GM12878 (cell line): ENCODE measurements at regions not wholly inside any gene's neighbourhood (a gene's known extent, or its start where the extent isn't known, plus 50 kb on each side); places are given as distances from the start of the nearest gene placed in this dataset.

Experiments
- ATAC-seq: fragments of 200-7000 bp; cut with Tn5 transposase; 3 replicates; pipeline ENCODE4 v1.9.1; 2020; ENCODE audit warnings: mild to moderate bottlenecking, moderate library complexity
- BruUV-seq: library from RNA; stranded (reverse); fragments of 400-500 nt; replicated peaks from 2 replicates; lab custom pipeline; 2021; lab: Mats Ljungman, UMichigan
- CTCF ChIA-PET: fragments of 300-600 bp; sonication (Branson Sonifier 250); formaldehyde crosslinking; extraction: SDS; loops from one replicate; lab custom pipeline; 2021; ENCODE audit warnings: inconsistent platforms; lab: Yijun Ruan, JAX
- POLR2A ChIA-PET: fragments of 350-600 bp; formaldehyde crosslinking; extraction: SDS; loops from one replicate; lab custom pipeline; 2021; ENCODE audit warnings: inconsistent platforms; lab: Charles Lee
- RAD21 ChIA-PET: fragments of 300-600 bp; sonication (Branson Sonifier 250); formaldehyde crosslinking; loops from one replicate; lab custom pipeline; 2023; ENCODE audit warnings: antibody characterized with exemption; ENCODE audit not compliant: unreplicated experiment; lab: Charles Lee
- SMC1A ChIA-PET: fragments of 300-600 bp; sonication (Branson Sonifier 250); formaldehyde crosslinking; loops from one replicate; lab custom pipeline; 2023; ENCODE audit not compliant: unreplicated experiment, uncharacterized antibody; lab: Charles Lee
- DNase-seq: peaks from one replicate; pipeline ENCODE4 v3.0.0-alpha.2; 2011; ENCODE audit warnings: low read depth, low spot score
- FAIRE-seq: peaks from 3 replicates; lab custom pipeline; 2011; peaks lifted over from hg19 to GRCh38; lab: Jason Lieb, UNC
- H2AFZ ChIP-seq: 2 replicates; pipeline ENCODE4 v1.6.0; 2011; ENCODE audit warnings: low read depth, low read length, control low read depth; ENCODE audit not compliant: control insufficient read depth
- H3K27ac ChIP-seq: 2 replicates; pipeline ENCODE4 v1.5.1; 2011; ENCODE audit warnings: control low read depth; ENCODE audit not compliant: control insufficient read depth, insufficient read depth
- H3K27me3 ChIP-seq, 2 experiments: replicated peaks in 1 of 2; 2 replicates each; pipeline versions ENCODE4 v1.6.0 to v1.6.1; 2011; ENCODE audit warnings: low read length in 1 of 2; ENCODE audit not compliant: control insufficient read depth in 2 of 2, insufficient read depth in 2 of 2
- H3K36me3 ChIP-seq, 2 experiments: 2 replicates each; pipeline ENCODE4 v1.5.1; 2011; ENCODE audit warnings: low read length in 1 of 2; ENCODE audit not compliant: control insufficient read depth in 2 of 2, insufficient read depth in 2 of 2
- H3K4me1 ChIP-seq: 2 replicates; pipeline ENCODE4 v1.6.1; 2011; ENCODE audit warnings: mild to moderate bottlenecking, low read length, moderate library complexity, mixed read lengths; ENCODE audit not compliant: control insufficient read depth, insufficient read depth
- H3K4me2 ChIP-seq: 2 replicates; pipeline ENCODE4 v1.6.0; 2011; ENCODE audit warnings: control low read depth; ENCODE audit not compliant: control insufficient read depth, insufficient read depth
- H3K4me3 ChIP-seq: fragments of 200-600 bp; sonication (generic); 2 replicates; pipeline ENCODE4 v1.5.1; 2016
- H3K79me2 ChIP-seq: 2 replicates; pipeline ENCODE4 v1.6.0; 2011; ENCODE audit warnings: low read length; ENCODE audit not compliant: control insufficient read depth, insufficient read depth
- H3K9ac ChIP-seq: 2 replicates; pipeline ENCODE4 v1.8.0; 2011; ENCODE audit warnings: low read length, control low read depth, mixed read lengths; ENCODE audit not compliant: control insufficient read depth, insufficient read depth
- H3K9me3 ChIP-seq: replicated peaks from 3 replicates; pipeline ENCODE4 v1.5.1; 2011; ENCODE audit warnings: mild to moderate bottlenecking, low read length; ENCODE audit not compliant: control insufficient read depth, insufficient read depth
- H4K20me1 ChIP-seq: 2 replicates; pipeline ENCODE4 v1.6.0; 2011; ENCODE audit not compliant: control insufficient read depth, insufficient read depth
- ZNF217 ChIP-seq: fragments of 450-650 bp; IDR thresholded peaks from 2 replicates; pipeline ENCODE4 v1.6.1; 2017; ENCODE audit warnings: antibody characterized with exemption, mild to moderate bottlenecking
- WGBS: methylation state at CpG from one replicate; pipeline ENCODE4 v1.1.6; 2016; ENCODE audit warnings: low lambda C conversion rate; ENCODE audit not compliant: insufficient replicate concordance, insufficient coverage; ENCODE audit errors: missing lambda C conversion rate; 5-methylcytosine and 5-hydroxymethylcytosine counted together
- in situ Hi-C: fragments of 300-500 bp; cut with MboI; formaldehyde crosslinking; loops from 9 replicates; pipeline ENCODE4 v1.14.3; 2018; ENCODE audit warnings: mixed read lengths
- intact Hi-C: fragments of 100-400 bp; cut with micrococcal nuclease; formaldehyde crosslinking; loops from one replicate; pipeline ENCODE4 v1.14.2; 2022; ENCODE audit not compliant: unreplicated experiment

DNA sequence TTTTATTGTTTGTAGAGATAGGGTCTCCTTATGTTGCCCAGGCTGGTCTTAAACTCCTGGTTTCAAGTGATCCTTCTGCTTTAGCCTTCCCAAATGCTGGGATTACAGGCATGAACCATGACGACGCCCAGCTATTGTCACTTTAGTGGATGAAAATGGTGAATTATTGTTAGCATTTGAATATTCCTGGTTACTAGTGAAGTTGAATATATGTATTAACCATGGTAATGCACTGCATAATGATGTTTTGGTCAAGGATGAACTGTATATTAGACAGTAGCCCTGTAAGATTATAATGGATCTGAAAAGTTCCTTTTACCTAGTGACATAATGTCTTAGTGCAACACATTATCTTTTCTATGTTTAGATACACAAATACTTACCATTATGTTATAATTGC, 50.4 kb upstream of the KCNAB1 start:
- Histone ChIP-seq H3K79me2 (no peaks in the 10 kb centered on the region), H3K27me3 (no peaks in the 10 kb centered on the region), H3K4me2 (no peak overlapping the region), H3K4me1 (no peaks in the 10 kb centered on the region), H3K9ac (no peak overlapping the region), H3K4me3 (no peak overlapping the region), H3K9me3 (no peaks in the 10 kb centered on the region), H3K27ac (no peak overlapping the region), H2AFZ (no peak overlapping the region), H3K36me3 (no peaks in the 10 kb centered on the region), H4K20me1 (no peaks in the 10 kb centered on the region)
- no peak for DNase-seq
- 92% methylated on average over 2 of the region's 2 CpGs for WGBS
- ATAC-seq: no peak
- BruUV-seq: no TSS peak
- in situ Hi-C loops (no loop called here), intact Hi-C loops (no loop called here)
- no peak for FAIRE-seq
- TF ChIP-seq ZNF217: no peak
- RAD21 ChIA-PET: no interaction called here
- SMC1A ChIA-PET: no interaction called here
- POLR2A ChIA-PET: no interaction called here
- CTCF ChIA-PET: no interaction called here
